ENCODE measurements at regions not wholly inside any gene's neighbourhood (a gene's known extent, or its start where the extent isn't known, plus 50 kb on each side); places are given as distances from the start of the nearest gene placed in this dataset.
A peak's percentile ranks its signal among the peaks of the same experiment; 100 is the strongest.
"Not testable (repeated sequence)": the region's sequence is repeated elsewhere in the genome, so short reads cannot be mapped to it uniquely, and the experiment has no call there.

GRCh38 chr11:127986073-127986472 lies 601.3 kb downstream of the ETS1 start:
- DNase-seq (ENCODE audit: low read depth), result no peak

GRCh38 chr11:127972816-127973215 lies 614.5 kb downstream of the ETS1 start:
- DNase-seq (ENCODE audit: low read depth), result no peak

DNA sequence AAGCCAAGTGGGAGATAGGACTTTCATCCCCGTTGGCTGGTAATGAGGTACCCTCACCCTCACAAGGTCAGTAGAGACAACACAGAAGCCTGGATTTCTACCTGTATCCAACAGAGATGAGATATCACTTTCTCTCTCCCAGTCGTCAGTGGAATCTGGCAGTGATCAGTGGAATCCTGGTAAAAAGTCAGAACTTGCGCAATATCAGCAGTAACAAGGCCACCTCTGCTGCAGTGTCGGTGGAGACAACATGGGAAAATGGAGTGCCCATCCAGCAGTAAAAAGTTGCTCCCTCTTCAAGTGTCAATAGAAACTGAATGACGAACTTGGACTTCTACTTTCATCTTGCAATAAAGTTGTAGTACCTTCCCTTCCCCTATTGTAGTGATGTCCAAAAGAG lies 615.9 kb downstream of the ETS1 start:
- DNase-seq (ENCODE audit: low read depth), result no peak

GRCh38 chr11:127966821-127967220 lies 620.5 kb downstream of the ETS1 start:
- no peak for DNase-seq (ENCODE audit: low read depth)

DNA sequence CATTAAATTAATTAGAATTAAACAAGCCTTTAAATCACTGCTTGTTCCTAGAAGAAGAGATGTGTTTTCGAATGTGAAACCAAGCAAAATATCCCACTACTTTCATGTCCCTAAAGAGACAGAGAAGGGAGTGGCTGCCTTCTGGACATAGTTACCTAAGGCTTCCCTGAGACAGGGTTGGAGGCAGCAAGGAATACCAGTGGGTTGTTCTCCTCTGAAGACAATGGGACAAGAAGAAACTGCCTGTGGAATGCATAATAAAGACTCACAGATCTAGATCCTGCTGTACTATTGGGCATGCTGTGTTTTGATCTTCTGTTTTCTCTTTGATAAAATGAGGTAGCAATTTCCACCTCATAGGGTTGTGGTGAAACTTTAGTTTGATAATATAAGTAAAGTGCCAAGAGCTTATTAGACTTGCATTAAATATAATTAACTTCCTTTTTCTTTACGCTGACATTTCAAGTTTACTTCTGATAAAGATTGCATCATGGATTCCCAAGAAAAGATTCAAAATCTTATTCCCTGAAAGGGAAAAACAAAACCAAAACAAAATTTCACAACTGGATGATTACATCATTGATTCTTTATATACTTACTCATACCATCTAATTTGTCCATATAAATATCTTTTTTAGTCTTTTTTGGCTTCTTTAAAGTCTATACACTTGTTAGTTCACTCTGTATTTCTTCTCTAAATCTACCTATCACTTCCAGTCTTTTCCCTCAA lies 621.3 kb downstream of the ETS1 start:
- DNase-seq (ENCODE audit: low read depth), result no peak

GRCh38 chr11:127962416-127962815 lies 624.9 kb downstream of the ETS1 start:
- no peak for DNase-seq (ENCODE audit: low read depth)

GRCh38 chr11:127950162-127950561 lies 637.2 kb downstream of the ETS1 start:
- peak; percentile 30 for DNase-seq (ENCODE audit: low read depth)

DNA sequence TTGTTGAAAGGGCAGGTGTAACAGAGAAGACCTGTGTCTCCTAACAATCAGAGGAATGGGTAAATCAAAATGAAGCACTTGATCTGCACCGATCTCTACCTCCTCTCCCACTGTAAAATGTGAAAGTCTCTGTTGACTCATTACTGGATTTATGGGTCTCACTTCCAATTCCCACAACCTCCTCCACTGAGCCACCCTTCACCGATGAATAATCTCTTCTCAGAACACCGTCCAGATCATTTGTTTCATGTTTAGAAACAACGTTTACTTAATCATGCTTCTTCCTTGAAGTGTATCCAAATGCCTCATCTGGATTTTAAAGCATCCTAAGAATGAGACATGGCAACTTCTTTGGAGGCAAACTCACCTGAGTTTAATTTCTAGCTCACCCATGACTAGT lies 643.6 kb downstream of the ETS1 start:
- no peak for DNase-seq (ENCODE audit: low read depth)

DNA sequence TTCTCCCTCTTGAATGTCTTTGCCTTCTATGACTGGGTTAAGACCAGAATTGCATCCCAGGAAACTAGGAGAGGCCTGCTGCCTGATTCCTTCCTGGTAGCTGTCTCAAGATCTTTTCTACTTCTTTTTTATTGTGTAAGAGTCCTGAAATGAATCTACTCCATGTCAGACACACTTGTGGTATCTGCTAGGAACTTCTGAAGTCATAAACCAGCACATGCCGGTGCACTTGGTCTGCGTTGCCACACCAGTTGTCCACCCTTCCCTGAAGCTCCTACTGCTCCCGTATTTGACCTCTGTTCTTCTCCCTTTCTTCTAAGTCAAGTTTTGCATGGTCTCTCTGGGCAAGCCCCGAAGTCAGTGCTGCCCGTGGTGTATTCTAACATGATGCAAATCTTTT lies 644.2 kb downstream of the ETS1 start:
- no peak for DNase-seq (ENCODE audit: low read depth)

GRCh38 chr11:127941554-127941953 lies 645.8 kb downstream of the ETS1 start:
- not testable (repeated sequence) for DNase-seq (ENCODE audit: low read depth)

DNA sequence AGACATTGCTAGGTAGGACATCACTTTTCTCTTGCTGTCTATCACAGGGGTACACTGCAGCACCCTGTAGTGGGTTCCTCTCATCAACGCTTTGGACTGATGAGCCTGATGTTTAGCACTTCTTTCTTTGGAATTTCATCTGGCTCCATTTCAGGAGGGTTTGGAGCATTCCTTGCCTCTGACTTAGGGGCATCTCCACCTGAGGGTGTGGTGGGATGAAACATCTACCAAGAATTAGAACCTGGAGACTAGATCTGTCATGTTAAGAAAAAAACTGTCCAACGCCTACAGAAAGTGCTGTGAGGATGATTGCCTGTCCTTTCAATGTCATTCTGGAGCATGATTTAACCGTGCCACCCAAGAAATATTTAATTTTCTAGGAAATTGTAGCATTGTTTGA lies 648.4 kb downstream of the ETS1 start:
- no peak for DNase-seq (ENCODE audit: low read depth)

DNA sequence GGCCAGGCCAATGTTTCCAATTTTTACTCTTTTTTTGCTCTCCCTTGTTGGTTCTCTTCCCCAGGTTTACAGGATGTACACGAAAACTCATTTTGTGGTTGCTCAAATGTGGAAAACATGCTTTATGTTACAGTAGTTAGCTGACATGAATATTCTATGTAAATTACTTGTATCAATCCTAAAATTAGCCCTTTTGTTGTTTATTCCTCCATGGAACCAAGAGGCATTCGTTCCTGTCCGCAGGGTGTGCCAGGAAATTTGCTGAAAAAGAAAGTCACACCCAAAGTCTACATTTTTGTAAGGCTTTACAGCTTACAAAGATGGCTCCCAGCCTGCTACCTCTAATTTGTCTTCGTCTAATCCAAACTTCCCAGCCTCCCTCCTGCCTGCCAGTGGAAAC lies 652.3 kb downstream of the ETS1 start:
- no peak for DNase-seq (ENCODE audit: low read depth)

- not testable (repeated sequence) for DNase-seq (ENCODE audit: low read depth)
Observed at GRCh38 chr11:127933961-127934360, 653.4 kb downstream of the ETS1 start.

GRCh38 chr11:127931803-127932202 lies 655.6 kb downstream of the ETS1 start:
- no peak for DNase-seq (ENCODE audit: low read depth)

GRCh38 chr11:127926721-127927120 lies 660.6 kb downstream of the ETS1 start:
- no peak for DNase-seq (ENCODE audit: low read depth)

DNA sequence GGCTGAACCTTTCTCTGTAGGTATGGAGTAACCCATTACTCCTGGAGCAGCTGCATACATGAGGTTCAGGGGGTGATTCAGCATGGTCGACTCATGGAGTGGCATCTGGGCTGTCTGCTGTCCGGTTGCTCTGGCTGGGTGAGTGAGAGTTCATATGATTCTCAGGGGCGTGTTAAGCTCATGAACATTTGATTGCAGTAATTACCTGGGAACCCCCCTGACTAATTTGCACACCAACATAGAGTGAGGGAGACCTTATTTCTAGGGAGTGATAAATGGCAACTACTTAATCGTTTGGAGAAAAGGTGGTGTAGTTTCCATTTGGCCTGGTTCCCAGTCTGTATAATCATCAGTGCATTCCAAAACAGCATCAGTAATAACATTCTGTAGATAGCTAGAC lies 661.9 kb downstream of the ETS1 start:
- DNase-seq (ENCODE audit: low read depth), result peak; percentile 18

- DNase-seq (ENCODE audit: low read depth), result peak; percentile 67
Observed at GRCh38 chr11:127919206-127920000, 668.0 kb downstream of the ETS1 start.

DNA sequence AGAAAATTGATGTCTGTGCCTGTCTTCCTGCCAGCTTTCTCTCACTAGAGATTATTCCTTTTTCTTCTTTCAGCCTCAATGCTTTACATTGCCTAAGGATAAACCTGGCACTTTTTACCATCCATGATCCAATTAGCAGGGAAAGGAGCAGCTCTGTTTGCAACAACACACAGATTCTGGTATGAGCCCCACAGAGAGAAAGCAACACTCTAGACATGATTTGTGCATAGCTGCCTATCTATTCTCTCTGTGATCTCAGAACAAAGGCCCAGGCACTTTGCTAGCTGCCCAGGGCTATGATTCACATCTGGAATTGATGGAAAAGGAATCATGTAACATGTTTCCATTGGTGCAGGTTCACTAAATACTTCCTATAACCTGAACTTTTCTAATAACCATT lies 685.0 kb downstream of the ETS1 start:
- no peak for DNase-seq (ENCODE audit: low read depth)

GRCh38 chr11:127898422-127899365 lies 688.7 kb downstream of the ETS1 start:
- DNase-seq (ENCODE audit: low read depth), result no peak

DNA sequence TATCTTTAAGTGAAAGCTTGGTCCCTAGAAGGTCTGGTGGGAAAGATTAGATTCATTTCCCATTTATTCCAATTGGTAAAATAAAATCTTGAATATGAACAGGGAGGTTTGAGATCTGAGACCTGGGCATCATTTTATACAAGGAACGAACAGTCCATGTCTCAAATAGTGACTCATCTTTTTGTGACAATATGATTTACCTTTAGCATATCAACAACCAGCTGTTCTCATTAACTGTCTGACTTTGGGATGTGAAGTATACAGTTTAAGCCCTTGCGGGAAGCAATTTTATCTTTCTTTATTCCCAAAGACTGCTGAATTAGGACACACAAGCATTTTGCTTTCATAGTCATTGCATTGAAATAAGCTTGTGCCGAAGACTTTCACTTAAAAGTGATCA lies 691.6 kb downstream of the ETS1 start:
- no peak for DNase-seq (ENCODE audit: low read depth)

DNA sequence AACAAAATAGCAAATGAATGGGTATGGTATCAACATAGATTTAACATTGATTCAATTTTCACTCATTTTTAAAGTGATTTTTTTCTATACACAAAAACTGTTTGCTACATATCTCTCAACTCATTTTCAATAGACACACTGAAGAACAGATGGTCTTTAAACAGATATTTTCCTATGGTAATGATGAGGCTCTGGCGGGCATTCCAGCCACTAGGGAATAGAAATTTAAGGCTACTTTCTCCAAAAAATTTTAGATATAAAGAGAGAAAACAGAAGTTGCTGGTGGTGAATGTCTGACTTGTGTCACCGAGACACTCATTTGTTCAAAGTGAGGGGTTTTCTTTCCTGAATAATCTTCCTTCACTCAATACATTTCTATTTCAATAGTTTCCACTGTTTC lies 693.0 kb downstream of the ETS1 start:
- DNase-seq (ENCODE audit: low read depth), result no peak
